ENCODE measurements at regions not wholly inside any gene's neighbourhood (a gene's known extent, or its start where the extent isn't known, plus 50 kb on each side); places are given as distances from the start of the nearest gene placed in this dataset.

DNA sequence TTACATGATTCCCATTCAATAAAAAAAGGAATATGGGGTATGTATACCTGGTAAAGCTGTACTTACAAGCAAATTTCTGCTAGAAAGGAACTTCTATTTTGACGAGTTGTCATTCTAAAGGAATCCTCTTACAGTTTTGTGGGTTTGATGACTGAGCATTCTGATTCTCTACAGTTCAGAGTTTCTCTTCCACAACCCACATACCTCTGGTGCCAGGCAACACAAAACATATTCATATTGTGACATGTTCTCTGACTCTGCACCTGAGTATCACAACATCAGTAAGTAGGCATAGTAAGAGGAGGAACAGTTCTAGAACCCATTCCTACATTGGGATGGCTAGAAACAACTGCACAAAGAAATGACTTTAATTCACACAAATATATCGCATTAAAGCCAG, 636.6 kb downstream of the MED13L start (continued):
- TF ChIP-seq CHD7 (IDR thresholded peaks at IDR 0.05; ENCODE audit: insufficient replicate concordance, low read length) (no peak), SUZ12 (IDR thresholded peaks at IDR 0.05; ENCODE audit: low read length) (no peak), HDAC2 (IDR thresholded peaks at IDR 0.05; ENCODE audit: borderline replicate concordance in 1 of 2, low read depth in 2 of 2, low read length in 2 of 2) (no peak), JUN (IDR thresholded peaks at IDR 0.05; ENCODE audit: low read depth, low read length) (no peak), HDAC6 (IDR thresholded peaks at IDR 0.05; ENCODE audit: low read depth, low read length) (no peak), SAP30 (IDR thresholded peaks at IDR 0.05; ENCODE audit: insufficient read depth, insufficient replicate concordance, low read length) (no peak), GTF2F1 (IDR thresholded peaks at IDR 0.05; ENCODE audit: borderline replicate concordance, low read depth, low read length) (no peak), RBBP5 (IDR thresholded peaks at IDR 0.05; ENCODE audit: borderline replicate concordance, low read depth, low read length) (no peak)

Measured in H1 (cell line).